ENCODE measurements at regions not wholly inside any gene's neighbourhood (a gene's known extent, or its start where the extent isn't known, plus 50 kb on each side); places are given as distances from the start of the nearest gene placed in this dataset.

DNA sequence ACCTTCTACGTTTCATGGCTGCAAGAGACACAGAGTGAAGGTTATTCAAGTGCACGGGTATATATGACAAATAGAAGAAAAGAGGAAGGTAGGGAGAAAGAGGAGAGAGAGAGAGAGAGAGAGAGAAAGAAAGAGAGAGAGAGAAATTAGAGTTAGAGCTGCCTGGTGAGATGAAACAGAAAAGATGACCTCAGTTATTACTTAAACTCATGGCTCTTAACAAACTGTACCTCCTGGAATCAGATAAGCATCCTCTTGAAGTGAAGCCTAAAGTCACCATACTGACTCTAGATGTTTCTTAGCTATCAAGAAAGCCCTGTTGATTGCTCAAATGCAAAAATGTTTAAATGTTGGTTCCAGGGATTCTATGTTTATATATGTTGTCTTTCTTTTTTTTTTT lies 597.7 kb upstream of the ZP4 start:
- Mint-ChIP-seq H3K4me1 (peaks cover 38% of the 10 kb centered on the region), H3K27ac (no peak overlapping the region), H3K4me3 (no peak overlapping the region), H3K27me3 (ENCODE audit: low read depth) (no peaks in the 10 kb centered on the region), H3K36me3 (peaks cover 2% of the 10 kb centered on the region; the same call in 1 of the 2 replicates), H3K9me3 (peaks cover 6% of the 10 kb centered on the region; the same call in 1 of the 2 replicates)
- DNase-seq (ENCODE audit: low spot score) (no peak), ATAC-seq (no peak)
- CTCF ChIA-PET, result no interaction called here
- POLR2A ChIA-PET, result no interaction called here
- TF ChIP-seq MYBL2 (CRISPR knock-in tag; IDR thresholded peaks at IDR 0.05), result no peak
- no peak for TF ChIP-seq GABPB1 (CRISPR knock-in tag; IDR thresholded peaks at IDR 0.05)
- TF ChIP-seq, protein P1, sequence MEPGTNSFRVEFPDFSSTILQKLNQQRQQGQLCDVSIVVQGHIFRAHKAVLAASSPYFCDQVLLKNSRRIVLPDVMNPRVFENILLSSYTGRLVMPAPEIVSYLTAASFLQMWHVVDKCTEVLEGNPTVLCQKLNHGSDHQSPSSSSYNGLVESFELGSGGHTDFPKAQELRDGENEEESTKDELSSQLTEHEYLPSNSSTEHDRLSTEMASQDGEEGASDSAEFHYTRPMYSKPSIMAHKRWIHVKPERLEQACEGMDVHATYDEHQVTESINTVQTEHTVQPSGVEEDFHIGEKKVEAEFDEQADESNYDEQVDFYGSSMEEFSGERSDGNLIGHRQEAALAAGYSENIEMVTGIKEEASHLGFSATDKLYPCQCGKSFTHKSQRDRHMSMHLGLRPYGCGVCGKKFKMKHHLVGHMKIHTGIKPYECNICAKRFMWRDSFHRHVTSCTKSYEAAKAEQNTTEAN (CRISPR knock-in tag; IDR thresholded peaks at IDR 0.05), result no peak
- TF ChIP-seq TCF7 (CRISPR knock-in tag; IDR thresholded peaks at IDR 0.05; ENCODE audit: low read depth), result no peak
- no peak for TF ChIP-seq CREB1 (CRISPR knock-in tag; IDR thresholded peaks at IDR 0.05)
- TF ChIP-seq TP53 (CRISPR knock-in tag; IDR thresholded peaks at IDR 0.05), result no peak
- TF ChIP-seq ZNF396 (CRISPR knock-in tag; IDR thresholded peaks at IDR 0.05; ENCODE audit: borderline replicate concordance), result no peak
- TF ChIP-seq, protein P2, sequence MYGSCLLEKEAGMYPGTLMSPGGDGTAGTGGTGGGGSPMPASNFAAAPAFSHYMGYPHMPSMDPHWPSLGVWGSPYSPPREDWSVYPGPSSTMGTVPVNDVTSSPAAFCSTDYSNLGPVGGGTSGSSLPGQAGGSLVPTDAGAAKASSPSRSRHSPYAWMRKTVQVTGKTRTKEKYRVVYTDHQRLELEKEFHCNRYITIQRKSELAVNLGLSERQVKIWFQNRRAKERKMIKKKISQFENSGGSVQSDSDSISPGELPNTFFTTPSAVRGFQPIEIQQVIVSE (CRISPR knock-in tag; IDR thresholded peaks at IDR 0.05; ENCODE audit: borderline replicate concordance), result no peak
- TF ChIP-seq PRRX2 (CRISPR knock-in tag; IDR thresholded peaks at IDR 0.05), result no peak
- TF ChIP-seq PREB (CRISPR knock-in tag; IDR thresholded peaks at IDR 0.05; ENCODE audit: borderline replicate concordance), result no peak

DNA sequence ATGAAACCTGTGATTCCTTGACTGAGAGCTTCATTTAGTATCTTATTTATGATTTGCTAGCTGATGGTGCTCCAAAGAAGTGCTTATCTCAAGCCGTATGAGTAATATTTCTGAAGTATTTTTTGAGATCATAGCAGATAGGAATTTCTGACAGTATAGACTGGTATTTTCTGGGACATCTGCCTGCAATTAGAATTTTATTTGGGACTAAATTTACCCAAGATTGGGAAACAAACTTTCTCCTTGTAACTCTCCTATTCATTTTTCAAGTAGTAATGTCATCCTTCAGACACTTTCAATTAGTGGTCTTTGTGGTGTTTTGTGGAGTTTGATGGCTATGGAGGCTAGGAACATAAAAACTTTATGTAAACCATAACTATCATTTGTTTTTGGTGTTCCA lies 597.2 kb upstream of the ZP4 start:
- H3K27me3 Mint-ChIP-seq (ENCODE audit: low read depth), result no peaks in the 10 kb centered on the region
- H3K4me1 Mint-ChIP-seq, result peaks cover 43% of the 10 kb centered on the region

GRCh38 chr1:238485912-238486209 lies 595.1 kb upstream of the ZP4 start:
- DNase-seq (ENCODE audit: low spot score) (peak; percentile 35), ATAC-seq (peak; percentile 75)
- H3K4me3 Mint-ChIP-seq, result peak overlapping the region; percentile 90
- H3K27me3 Mint-ChIP-seq (ENCODE audit: low read depth), result no peaks in the 10 kb centered on the region
- ChIA-PET CTCF (no interaction called here), POLR2A (interaction anchor here (0.7 kb wide), 1 partner anchor 141 kb away, joined by 3 read pairs; no protein-coding TSS in a partner anchor)
- peaks cover 61% of the 10 kb centered on the region for H3K4me1 Mint-ChIP-seq
- H3K27ac Mint-ChIP-seq, result peak overlapping the region; percentile 68
- H3K36me3 Mint-ChIP-seq, result peaks cover 20% of the 10 kb centered on the region
- H3K9me3 Mint-ChIP-seq, result no peaks in the 10 kb centered on the region
- TF ChIP-seq EMX1 (CRISPR knock-in tag; IDR thresholded peaks at IDR 0.05) (no peak), TP53 (CRISPR knock-in tag; IDR thresholded peaks at IDR 0.05) (no peak), RORB (CRISPR knock-in tag; IDR thresholded peaks at IDR 0.05) (no peak), NFYB (CRISPR knock-in tag; conservative IDR thresholded peaks at IDR 0.05; ENCODE audit: low read depth) (no peak), AR (CRISPR knock-in tag; IDR thresholded peaks at IDR 0.05) (no peak), SP1 (CRISPR knock-in tag; conservative IDR thresholded peaks at IDR 0.05) (no peak), SMAD4 (CRISPR knock-in tag; IDR thresholded peaks at IDR 0.05) (no peak), NR1H2 (CRISPR knock-in tag; IDR thresholded peaks at IDR 0.05) (no peak), SMAD3 (CRISPR knock-in tag; IDR thresholded peaks at IDR 0.05; ENCODE audit: borderline replicate concordance) (no peak)
- TF ChIP-seq, protein P3, sequence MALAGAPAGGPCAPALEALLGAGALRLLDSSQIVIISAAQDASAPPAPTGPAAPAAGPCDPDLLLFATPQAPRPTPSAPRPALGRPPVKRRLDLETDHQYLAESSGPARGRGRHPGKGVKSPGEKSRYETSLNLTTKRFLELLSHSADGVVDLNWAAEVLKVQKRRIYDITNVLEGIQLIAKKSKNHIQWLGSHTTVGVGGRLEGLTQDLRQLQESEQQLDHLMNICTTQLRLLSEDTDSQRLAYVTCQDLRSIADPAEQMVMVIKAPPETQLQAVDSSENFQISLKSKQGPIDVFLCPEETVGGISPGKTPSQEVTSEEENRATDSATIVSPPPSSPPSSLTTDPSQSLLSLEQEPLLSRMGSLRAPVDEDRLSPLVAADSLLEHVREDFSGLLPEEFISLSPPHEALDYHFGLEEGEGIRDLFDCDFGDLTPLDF (CRISPR knock-in tag; IDR thresholded peaks at IDR 0.05), result no peak
- TF ChIP-seq, protein P4, sequence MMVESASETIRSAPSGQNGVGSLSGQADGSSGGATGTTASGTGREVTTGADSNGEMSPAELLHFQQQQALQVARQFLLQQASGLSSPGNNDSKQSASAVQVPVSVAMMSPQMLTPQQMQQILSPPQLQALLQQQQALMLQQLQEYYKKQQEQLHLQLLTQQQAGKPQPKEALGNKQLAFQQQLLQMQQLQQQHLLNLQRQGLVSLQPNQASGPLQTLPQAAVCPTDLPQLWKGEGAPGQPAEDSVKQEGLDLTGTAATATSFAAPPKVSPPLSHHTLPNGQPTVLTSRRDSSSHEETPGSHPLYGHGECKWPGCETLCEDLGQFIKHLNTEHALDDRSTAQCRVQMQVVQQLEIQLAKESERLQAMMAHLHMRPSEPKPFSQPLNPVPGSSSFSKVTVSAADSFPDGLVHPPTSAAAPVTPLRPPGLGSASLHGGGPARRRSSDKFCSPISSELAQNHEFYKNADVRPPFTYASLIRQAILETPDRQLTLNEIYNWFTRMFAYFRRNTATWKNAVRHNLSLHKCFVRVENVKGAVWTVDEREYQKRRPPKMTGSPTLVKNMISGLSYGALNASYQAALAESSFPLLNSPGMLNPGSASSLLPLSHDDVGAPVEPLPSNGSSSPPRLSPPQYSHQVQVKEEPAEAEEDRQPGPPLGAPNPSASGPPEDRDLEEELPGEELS (CRISPR knock-in tag; IDR thresholded peaks at IDR 0.05), result no peak
- TF ChIP-seq, protein P5, sequence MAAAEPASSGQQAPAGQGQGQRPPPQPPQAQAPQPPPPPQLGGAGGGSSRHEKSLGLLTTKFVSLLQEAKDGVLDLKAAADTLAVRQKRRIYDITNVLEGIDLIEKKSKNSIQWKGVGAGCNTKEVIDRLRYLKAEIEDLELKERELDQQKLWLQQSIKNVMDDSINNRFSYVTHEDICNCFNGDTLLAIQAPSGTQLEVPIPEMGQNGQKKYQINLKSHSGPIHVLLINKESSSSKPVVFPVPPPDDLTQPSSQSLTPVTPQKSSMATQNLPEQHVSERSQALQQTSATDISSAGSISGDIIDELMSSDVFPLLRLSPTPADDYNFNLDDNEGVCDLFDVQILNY (CRISPR knock-in tag; IDR thresholded peaks at IDR 0.05), result no peak

More for the DNA sequence above, 597.2 kb upstream of the ZP4 start:
- TF ChIP-seq JUN (CRISPR knock-in tag; IDR thresholded peaks at IDR 0.05) (no peak), ZNF121 (CRISPR knock-in tag; IDR thresholded peaks at IDR 0.05) (no peak)
- H3K36me3 Mint-ChIP-seq, result peaks cover 3% of the 10 kb centered on the region; the same call in 1 of the 2 replicates
- CTCF ChIA-PET, result no interaction called here
- H3K27ac Mint-ChIP-seq, result no peak overlapping the region
- no peak overlapping the region for H3K4me3 Mint-ChIP-seq
- peaks cover 6% of the 10 kb centered on the region; the same call in 1 of the 2 replicates for H3K9me3 Mint-ChIP-seq
- POLR2A ChIA-PET, result no interaction called here
- ATAC-seq (no peak), DNase-seq (ENCODE audit: low spot score) (no peak)
